CD4-positive, alpha-beta T cell treated with Interleukin-10 for 1 hour (primary cell): ENCODE measurements at regions not wholly inside any gene's neighbourhood (a gene's known extent, or its start where the extent isn't known, plus 50 kb on each side); places are given as distances from the start of the nearest gene placed in this dataset.

Experiments
- DNase-seq: peaks from one replicate; pipeline ENCODE4 v3.0.0-alpha.2; 2020

GRCh38 chr19:31960474-31960873 lies 384.9 kb upstream of the ZNF507 start:
- no peak for DNase-seq

GRCh38 chr19:31961191-31961590 lies 384.2 kb upstream of the ZNF507 start:
- no peak for DNase-seq

GRCh38 chr19:31961667-31962066 lies 383.7 kb upstream of the ZNF507 start:
- no peak for DNase-seq

- DNase-seq, result no peak
These were observed 382.8 kb upstream of the ZNF507 start for GRCh38 chr19:31962561-31962996.

GRCh38 chr19:31963746-31964145 lies 381.7 kb upstream of the ZNF507 start:
- no peak for DNase-seq

GRCh38 chr19:31969016-31969415 lies 376.4 kb upstream of the ZNF507 start:
- no peak for DNase-seq

- DNase-seq, result no peak
These were observed 375.4 kb upstream of the ZNF507 start for GRCh38 chr19:31970027-31970461.

- DNase-seq, result no peak
These were observed 371.1 kb upstream of the ZNF507 start for GRCh38 chr19:31974290-31974689.

- DNase-seq, result no peak
These were observed 370.5 kb upstream of the ZNF507 start for GRCh38 chr19:31974941-31975340.

- no peak for DNase-seq
These were observed 369.9 kb upstream of the ZNF507 start for GRCh38 chr19:31975461-31975860.

- no peak for DNase-seq
These were observed 368.5 kb upstream of the ZNF507 start for GRCh38 chr19:31976775-31977536.

GRCh38 chr19:31979362-31979761 lies 366.0 kb upstream of the ZNF507 start:
- DNase-seq, result no peak

- no peak for DNase-seq
These were observed 365.3 kb upstream of the ZNF507 start for GRCh38 chr19:31979949-31980670.

GRCh38 chr19:31980796-31981195 lies 364.6 kb upstream of the ZNF507 start:
- DNase-seq, result no peak

- no peak for DNase-seq
These were observed 363.9 kb upstream of the ZNF507 start for GRCh38 chr19:31981545-31981944.

- no peak for DNase-seq
These were observed 361.8 kb upstream of the ZNF507 start for GRCh38 chr19:31983647-31984046.

- no peak for DNase-seq
These were observed 360.3 kb upstream of the ZNF507 start for GRCh38 chr19:31985001-31985605.

- DNase-seq, result no peak
These were observed 358.5 kb upstream of the ZNF507 start for GRCh38 chr19:31986951-31987350.

- no peak for DNase-seq
These were observed 357.2 kb upstream of the ZNF507 start for GRCh38 chr19:31988256-31988655.

- DNase-seq, result no peak
These were observed 353.3 kb upstream of the ZNF507 start for GRCh38 chr19:31991984-31992655.

- no peak for DNase-seq
These were observed 352.7 kb upstream of the ZNF507 start for GRCh38 chr19:31992750-31993149.

- no peak for DNase-seq
These were observed 349.9 kb upstream of the ZNF507 start for GRCh38 chr19:31995546-31995945.

- no peak for DNase-seq
These were observed 335.3 kb upstream of the ZNF507 start for GRCh38 chr19:32010071-32010470.
